MV-4-11 (cell line): ENCODE measurements at regions not wholly inside any gene's neighbourhood (a gene's known extent, or its start where the extent isn't known, plus 50 kb on each side); places are given as distances from the start of the nearest gene placed in this dataset.
"Not testable (repeated sequence)": the region's sequence is repeated elsewhere in the genome, so short reads cannot be mapped to it uniquely, and the experiment has no call there.

Experiments used
- DNase-seq: peaks from one replicate; lab custom pipeline; 2025; lab: John Stamatoyannopoulos, UW

GRCh38 chr9:24351258-24351657 lies 194.4 kb downstream of the IZUMO3 start:
- DNase-seq = no peak

GRCh38 chr9:24342457-24342856 lies 203.2 kb downstream of the IZUMO3 start:
- DNase-seq = no peak

- DNase-seq = no peak
Measured at GRCh38 chr9:24333629-24334028, 212.1 kb downstream of the IZUMO3 start.

GRCh38 chr9:24298912-24299311 lies 246.8 kb downstream of the IZUMO3 start:
- no peak for DNase-seq

GRCh38 chr9:24297931-24298330 lies 247.8 kb downstream of the IZUMO3 start:
- DNase-seq = no peak

- no peak for DNase-seq
Measured at GRCh38 chr9:24296124-24296523, 249.6 kb downstream of the IZUMO3 start.

- no peak for DNase-seq
Measured at GRCh38 chr9:24293386-24293785, 252.3 kb downstream of the IZUMO3 start.

- DNase-seq = no peak
Measured at GRCh38 chr9:24286761-24287160, 258.9 kb downstream of the IZUMO3 start.

GRCh38 chr9:24258626-24259025 lies 287.1 kb downstream of the IZUMO3 start:
- no peak for DNase-seq

- no peak for DNase-seq
Measured at GRCh38 chr9:24257726-24258125, 288.0 kb downstream of the IZUMO3 start.

GRCh38 chr9:24245988-24246387 lies 299.7 kb downstream of the IZUMO3 start:
- DNase-seq = no peak

GRCh38 chr9:24242576-24242975 lies 303.1 kb downstream of the IZUMO3 start:
- DNase-seq = no peak

- peak; percentile 22 for DNase-seq
Measured at GRCh38 chr9:24218656-24219055, 327.0 kb downstream of the IZUMO3 start.

GRCh38 chr9:24210641-24211040 lies 335.1 kb downstream of the IZUMO3 start:
- no peak for DNase-seq

- no peak for DNase-seq
Measured at GRCh38 chr9:24189986-24190385, 355.7 kb downstream of the IZUMO3 start.

- DNase-seq = not testable (repeated sequence)
Measured at GRCh38 chr9:24180572-24180971, 354.5 kb upstream of the ELAVL2 start.

- DNase-seq = no peak
Measured at GRCh38 chr9:24144796-24145195, 318.8 kb upstream of the ELAVL2 start.

GRCh38 chr9:24135072-24135471 lies 309.0 kb upstream of the ELAVL2 start:
- DNase-seq = not testable (repeated sequence)

GRCh38 chr9:24132244-24132643 lies 306.2 kb upstream of the ELAVL2 start:
- no peak for DNase-seq

GRCh38 chr9:24127519-24127918 lies 301.5 kb upstream of the ELAVL2 start:
- DNase-seq = no peak

- no peak for DNase-seq
Measured at GRCh38 chr9:24118190-24118589, 292.1 kb upstream of the ELAVL2 start.

GRCh38 chr9:24096756-24097155 lies 270.7 kb upstream of the ELAVL2 start:
- DNase-seq = peak; percentile 21

- DNase-seq = no peak
Measured at GRCh38 chr9:24095246-24095645, 269.2 kb upstream of the ELAVL2 start.

GRCh38 chr9:24090566-24090965 lies 264.5 kb upstream of the ELAVL2 start:
- DNase-seq = no peak

GRCh38 chr9:24073666-24074065 lies 247.6 kb upstream of the ELAVL2 start:
- no peak for DNase-seq
